SK-N-SH (cell line): ENCODE measurements at regions not wholly inside any gene's neighbourhood (a gene's known extent, or its start where the extent isn't known, plus 50 kb on each side); places are given as distances from the start of the nearest gene placed in this dataset.

Experiments used
- CTCF ChIP-seq: fragments of 200-600 bp; sonication (generic); IDR thresholded peaks from 2 replicates; pipeline ENCODE4 v1.6.1; 2017; ENCODE audit warnings: antibody characterized with exemption, mild to moderate bottlenecking, moderate library complexity
- EP300 ChIP-seq, 2 experiments: IDR thresholded peaks; 2 replicates each; pipeline versions ENCODE4 v1.4.0 to v1.6.1; 2012; ENCODE audit warnings: borderline replicate concordance in 1 of 2, low read depth in 1 of 2, low read length in 1 of 2
- EZH2phosphoT487 ChIP-seq: fragments of 200-600 bp; sonication (generic); IDR thresholded peaks from 2 replicates; pipeline ENCODE4 v1.6.1; 2017; ENCODE audit warnings: low read depth, mixed run types, mild to moderate bottlenecking, antibody characterized with exemption, moderate library complexity, borderline replicate concordance
- GATA2 ChIP-seq: sonication (generic); formaldehyde crosslinking; IDR thresholded peaks from 2 replicates; pipeline ENCODE4 v1.5.0; 2020; ENCODE audit warnings: mild to moderate bottlenecking, missing genetic modification reagents
- IRF3 ChIP-seq: fragments of 150-350 bp; IDR thresholded peaks from 2 replicates; pipeline ENCODE4 v1.6.1; 2016; ENCODE audit warnings: mild to moderate bottlenecking, low read depth, low read length
- JUND ChIP-seq: IDR thresholded peaks from 2 replicates; pipeline ENCODE4 v1.4.0; 2012
- MEF2A ChIP-seq: IDR thresholded peaks from 2 replicates; pipeline ENCODE4 v1.4.0; 2012; ENCODE audit warnings: low read depth, borderline replicate concordance
- NFIC ChIP-seq: IDR thresholded peaks from 2 replicates; pipeline ENCODE4 v1.4.0; 2012; ENCODE audit warnings: borderline replicate concordance
- PBX3 ChIP-seq: IDR thresholded peaks from 2 replicates; pipeline ENCODE4; 2012
- POLR2AphosphoS5 ChIP-seq: IDR thresholded peaks from 2 replicates; pipeline ENCODE4 v1.6.1; 2012; ENCODE audit warnings: low read depth, low read length
- SIN3A ChIP-seq: IDR thresholded peaks from 2 replicates; pipeline ENCODE4 v1.6.1; 2012; ENCODE audit warnings: low read depth, mild to moderate bottlenecking, low read length, moderate library complexity, borderline replicate concordance
- YY1 ChIP-seq: IDR thresholded peaks from 2 replicates; pipeline ENCODE4 v1.4.0; 2012; ENCODE audit warnings: low read depth, mild to moderate bottlenecking

- no peak for TF ChIP-seq CTCF
- TF ChIP-seq POLR2AphosphoS5 = no peak
- no peak for TF ChIP-seq NFIC
- TF ChIP-seq GATA2 (CRISPR knock-in tag) = no peak
- no peak for TF ChIP-seq EP300 (IDR thresholded peaks at IDR 0.05; ENCODE audit: borderline replicate concordance in 1 of 2, low read depth in 1 of 2, low read length in 1 of 2)
- no peak for TF ChIP-seq PBX3
- TF ChIP-seq SIN3A = no peak
- no peak for TF ChIP-seq MEF2A
- TF ChIP-seq EZH2phosphoT487 = no peak
- TF ChIP-seq IRF3 = no peak
- no peak for TF ChIP-seq YY1
- TF ChIP-seq JUND = no peak
These were observed 181.2 kb downstream of the SPANXN4 start for GRCh38 chrX:143206966-143207365.
